ENCODE measurements at regions not wholly inside any gene's neighbourhood (a gene's known extent, or its start where the extent isn't known, plus 50 kb on each side); places are given as distances from the start of the nearest gene placed in this dataset.
"Not testable (repeated sequence)": the region's sequence is repeated elsewhere in the genome, so short reads cannot be mapped to it uniquely, and the experiment has no call there.

DNA sequence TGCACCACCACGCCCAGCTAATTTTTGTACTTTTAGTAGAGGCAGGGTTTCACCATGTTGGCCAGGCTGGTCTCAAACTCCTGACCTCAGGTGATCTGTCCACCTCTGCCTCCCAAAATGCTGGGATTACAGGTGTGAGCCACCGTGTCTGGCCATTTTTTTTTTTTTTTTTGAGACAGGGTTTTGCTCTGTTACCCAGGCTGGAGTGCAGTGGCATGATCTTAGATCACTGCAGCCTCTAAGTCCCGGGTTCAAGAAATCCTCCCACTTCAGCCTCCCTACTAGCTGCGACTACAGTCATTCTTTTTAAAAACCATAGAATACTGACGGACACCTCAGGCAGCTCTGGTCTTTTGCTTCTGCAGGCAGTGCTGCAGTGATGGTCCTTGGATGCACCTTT, 54.9 kb upstream of the PTPN1 start:
- not testable (repeated sequence) for TF ChIP-seq CTCF, POLR2A, POLR2AphosphoS5 (IDR thresholded peaks at IDR 0.05)

Measured in gastroesophageal sphincter (tissue), 3 donors.